ENCODE measurements at regions not wholly inside any gene's neighbourhood (a gene's known extent, or its start where the extent isn't known, plus 50 kb on each side); places are given as distances from the start of the nearest gene placed in this dataset.
"Not testable (repeated sequence)": the region's sequence is repeated elsewhere in the genome, so short reads cannot be mapped to it uniquely, and the experiment has no call there.

GRCh38 chr13:59305896-59306295 lies 857.8 kb downstream of the DIAPH3 start:
- Histone ChIP-seq H3K27me3 (ENCODE audit: control insufficient read depth, insufficient read depth, low read length) (no peaks in the 10 kb centered on the region), H3K4me1 (no peaks in the 10 kb centered on the region), H3K36me3 (ENCODE audit: control insufficient read depth, insufficient read depth, low read length) (no peaks in the 10 kb centered on the region), H3K4me2 (ENCODE audit: low read length) (no peak overlapping the region), H3K9ac (no peak overlapping the region), H2AFZ (no peak overlapping the region), H3K4me3 (ENCODE audit: low read depth, low read length) (no peak overlapping the region), H3K9me3 (ENCODE audit: control insufficient read depth, low read length) (no peaks in the 10 kb centered on the region), H3K79me2 (no peaks in the 10 kb centered on the region), H3K27ac (no peak overlapping the region)
- TF ChIP-seq, protein P1, sequence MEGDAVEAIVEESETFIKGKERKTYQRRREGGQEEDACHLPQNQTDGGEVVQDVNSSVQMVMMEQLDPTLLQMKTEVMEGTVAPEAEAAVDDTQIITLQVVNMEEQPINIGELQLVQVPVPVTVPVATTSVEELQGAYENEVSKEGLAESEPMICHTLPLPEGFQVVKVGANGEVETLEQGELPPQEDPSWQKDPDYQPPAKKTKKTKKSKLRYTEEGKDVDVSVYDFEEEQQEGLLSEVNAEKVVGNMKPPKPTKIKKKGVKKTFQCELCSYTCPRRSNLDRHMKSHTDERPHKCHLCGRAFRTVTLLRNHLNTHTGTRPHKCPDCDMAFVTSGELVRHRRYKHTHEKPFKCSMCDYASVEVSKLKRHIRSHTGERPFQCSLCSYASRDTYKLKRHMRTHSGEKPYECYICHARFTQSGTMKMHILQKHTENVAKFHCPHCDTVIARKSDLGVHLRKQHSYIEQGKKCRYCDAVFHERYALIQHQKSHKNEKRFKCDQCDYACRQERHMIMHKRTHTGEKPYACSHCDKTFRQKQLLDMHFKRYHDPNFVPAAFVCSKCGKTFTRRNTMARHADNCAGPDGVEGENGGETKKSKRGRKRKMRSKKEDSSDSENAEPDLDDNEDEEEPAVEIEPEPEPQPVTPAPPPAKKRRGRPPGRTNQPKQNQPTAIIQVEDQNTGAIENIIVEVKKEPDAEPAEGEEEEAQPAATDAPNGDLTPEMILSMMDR (IDR thresholded peaks at IDR 0.05) = no peak

- no peak overlapping the region for H2AFZ ChIP-seq
- H3K9me3 ChIP-seq (ENCODE audit: control insufficient read depth, low read length) = no peaks in the 10 kb centered on the region
- TF ChIP-seq, protein P1 (IDR thresholded peaks at IDR 0.05) = no peak
- no peak overlapping the region for H3K9ac ChIP-seq
- H3K4me2 ChIP-seq (ENCODE audit: low read length) = no peak overlapping the region
- H3K79me2 ChIP-seq = no peaks in the 10 kb centered on the region
- H3K27me3 ChIP-seq (ENCODE audit: control insufficient read depth, insufficient read depth, low read length) = no peaks in the 10 kb centered on the region
- H3K36me3 ChIP-seq (ENCODE audit: control insufficient read depth, insufficient read depth, low read length) = no peaks in the 10 kb centered on the region
- H3K27ac ChIP-seq = no peak overlapping the region
- no peaks in the 10 kb centered on the region for H3K4me1 ChIP-seq
- H3K4me3 ChIP-seq (ENCODE audit: low read depth, low read length) = no peak overlapping the region
Observed at GRCh38 chr13:59312776-59313175, 851.0 kb downstream of the DIAPH3 start.

DNA sequence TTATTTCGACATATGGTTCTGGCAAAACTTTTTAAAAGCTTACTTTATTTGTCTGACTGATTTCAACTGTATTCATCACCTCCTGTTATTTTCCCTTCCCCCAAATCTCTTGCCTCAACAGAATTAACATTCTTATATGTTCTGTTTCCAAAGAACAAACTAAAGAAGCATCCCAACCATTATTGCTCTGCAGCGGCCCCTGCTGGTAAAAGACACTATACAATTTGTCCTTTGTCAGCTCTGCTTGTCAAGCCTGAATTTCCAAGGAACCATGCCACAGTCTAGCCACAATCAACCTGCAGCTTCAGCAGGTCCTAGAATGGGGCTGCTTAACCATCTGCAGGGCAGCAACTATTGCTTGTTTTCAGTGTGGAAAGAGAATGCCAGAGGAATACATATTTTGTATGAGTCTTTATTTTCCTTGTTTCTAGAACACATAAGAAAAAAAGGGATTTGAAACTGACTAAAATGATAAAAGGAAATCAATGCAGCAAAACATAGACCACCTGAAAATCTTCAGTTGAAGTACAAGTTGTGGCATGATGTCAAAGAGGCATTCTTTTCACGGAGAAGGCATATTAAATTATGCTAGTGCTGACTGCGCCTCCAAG lies 845.3 kb downstream of the DIAPH3 start:
- Histone ChIP-seq H3K4me3 (ENCODE audit: low read depth, low read length) (no peak overlapping the region), H3K27ac (no peak overlapping the region), H3K4me1 (no peaks in the 10 kb centered on the region), H3K9me3 (ENCODE audit: control insufficient read depth, low read length) (no peaks in the 10 kb centered on the region), H3K9ac (no peak overlapping the region), H3K27me3 (ENCODE audit: control insufficient read depth, insufficient read depth, low read length) (no peaks in the 10 kb centered on the region), H3K36me3 (ENCODE audit: control insufficient read depth, insufficient read depth, low read length) (no peaks in the 10 kb centered on the region), H3K79me2 (no peaks in the 10 kb centered on the region), H3K4me2 (ENCODE audit: low read length) (no peak overlapping the region), H2AFZ (no peak overlapping the region)
- TF ChIP-seq, protein P1 (IDR thresholded peaks at IDR 0.05) = peak; percentile 48

DNA sequence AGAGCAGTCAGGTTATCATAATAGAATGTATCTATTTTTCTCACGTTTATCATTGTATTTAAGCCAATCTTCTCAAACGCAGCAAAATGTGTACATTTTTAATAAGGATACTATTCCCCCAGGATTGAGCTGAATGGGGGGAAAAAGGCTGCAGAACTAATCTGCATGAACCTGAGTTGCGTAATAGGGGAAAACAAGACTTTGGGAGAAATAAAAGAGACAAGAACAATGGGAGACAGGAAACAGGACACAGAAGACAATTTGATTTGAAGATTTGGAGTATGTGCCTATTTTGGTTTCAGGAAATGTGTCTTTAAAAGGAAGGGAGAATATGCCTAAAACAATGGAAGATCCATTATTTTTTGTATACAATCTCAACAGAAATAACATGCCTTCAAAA lies 844.5 kb downstream of the DIAPH3 start:
- TF ChIP-seq, protein P1 (IDR thresholded peaks at IDR 0.05) = no peak
- no peak overlapping the region for H3K4me2 ChIP-seq (ENCODE audit: low read length)
- H3K27ac ChIP-seq = no peak overlapping the region
- H3K27me3 ChIP-seq (ENCODE audit: control insufficient read depth, insufficient read depth, low read length) = no peaks in the 10 kb centered on the region
- H2AFZ ChIP-seq = no peak overlapping the region
- no peaks in the 10 kb centered on the region for H3K79me2 ChIP-seq
- no peak overlapping the region for H3K9ac ChIP-seq
- no peak overlapping the region for H3K4me3 ChIP-seq (ENCODE audit: low read depth, low read length)
- no peaks in the 10 kb centered on the region for H3K9me3 ChIP-seq (ENCODE audit: control insufficient read depth, low read length)
- H3K4me1 ChIP-seq = no peaks in the 10 kb centered on the region
- H3K36me3 ChIP-seq (ENCODE audit: control insufficient read depth, insufficient read depth, low read length) = no peaks in the 10 kb centered on the region

DNA sequence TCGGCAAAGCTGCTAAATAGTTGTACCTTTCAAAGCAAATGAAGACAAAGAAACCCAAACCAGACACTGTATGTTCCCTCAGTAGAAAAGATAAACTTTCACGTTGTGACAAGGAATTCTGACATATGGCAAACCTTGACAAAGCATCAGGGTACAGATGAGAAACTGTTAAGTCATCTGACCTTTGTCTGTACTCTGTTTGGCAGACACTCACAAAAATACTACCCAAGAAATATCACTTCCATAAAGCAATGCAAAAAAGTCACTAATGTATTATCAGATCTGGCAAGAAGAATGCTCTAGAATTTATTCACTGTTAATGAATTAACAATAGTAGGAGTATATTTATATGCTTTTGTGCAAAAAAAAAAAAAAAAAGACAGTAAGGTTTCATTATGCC lies 843.7 kb downstream of the DIAPH3 start:
- Histone ChIP-seq H3K9ac (no peak overlapping the region), H3K27ac (no peak overlapping the region), H3K4me1 (no peaks in the 10 kb centered on the region), H3K9me3 (ENCODE audit: control insufficient read depth, low read length) (no peaks in the 10 kb centered on the region), H3K36me3 (ENCODE audit: control insufficient read depth, insufficient read depth, low read length) (no peaks in the 10 kb centered on the region), H3K4me3 (ENCODE audit: low read depth, low read length) (no peak overlapping the region), H2AFZ (no peak overlapping the region), H3K27me3 (ENCODE audit: control insufficient read depth, insufficient read depth, low read length) (no peaks in the 10 kb centered on the region), H3K79me2 (no peaks in the 10 kb centered on the region), H3K4me2 (ENCODE audit: low read length) (no peak overlapping the region)
- TF ChIP-seq, protein P1 (IDR thresholded peaks at IDR 0.05) = no peak

DNA sequence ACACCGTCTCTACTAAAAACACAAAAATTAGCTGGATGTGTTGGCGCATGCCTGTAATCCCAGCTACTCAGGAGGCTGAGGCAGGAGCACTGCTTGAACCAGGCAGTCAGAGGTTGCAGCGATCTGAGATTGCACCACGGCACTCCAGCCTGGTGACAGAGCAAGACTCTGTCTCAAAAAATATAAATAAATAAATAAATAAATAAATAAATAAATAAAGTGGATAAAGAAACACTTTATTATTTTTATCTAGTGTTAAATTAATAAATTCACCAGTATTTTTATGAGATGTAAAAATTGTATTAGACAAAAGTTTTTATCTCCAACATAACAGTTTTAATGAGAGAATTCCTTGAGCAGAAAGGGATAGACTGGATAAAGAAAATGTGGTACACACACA lies 839.3 kb downstream of the DIAPH3 start:
- H3K4me3 ChIP-seq (ENCODE audit: low read depth, low read length) = not testable (repeated sequence)

More for the DNA sequence above, 839.3 kb downstream of the DIAPH3 start:
- not testable (repeated sequence) for H3K4me2 ChIP-seq (ENCODE audit: low read length); H3K27me3 ChIP-seq (ENCODE audit: control insufficient read depth, insufficient read depth, low read length); H3K27ac ChIP-seq; H3K79me2 ChIP-seq; H3K4me1 ChIP-seq; H3K9ac ChIP-seq; H3K9me3 ChIP-seq (ENCODE audit: control insufficient read depth, low read length); H2AFZ ChIP-seq; H3K36me3 ChIP-seq (ENCODE audit: control insufficient read depth, insufficient read depth, low read length)
